Keratinocyte (primary cell): ENCODE measurements at regions not wholly inside any gene's neighbourhood (a gene's known extent, or its start where the extent isn't known, plus 50 kb on each side); places are given as distances from the start of the nearest gene placed in this dataset.

Experiments
- DNase-seq: peaks from one replicate; pipeline ENCODE4 v3.0.0-alpha.2; 2011; ENCODE audit warnings: low read depth, missing footprints, low spot score
- FAIRE-seq: peaks from 2 replicates; lab custom pipeline; 2011; peaks lifted over from hg19 to GRCh38; lab: Jason Lieb, UNC
- H2AFZ ChIP-seq: 2 replicates; pipeline ENCODE4 v1.6.0; 2012; ENCODE audit warnings: low read length, control low read depth, inconsistent platforms; ENCODE audit not compliant: control insufficient read depth
- H3K27ac ChIP-seq: 2 replicates; pipeline ENCODE4 v1.5.1; 2011; ENCODE audit warnings: low read length; ENCODE audit not compliant: control insufficient read depth, insufficient read depth
- H3K27me3 ChIP-seq: 3 replicates; pipeline ENCODE4 v1.6.0; 2011; ENCODE audit warnings: low read length; ENCODE audit not compliant: control insufficient read depth, insufficient read depth; ENCODE audit errors: extremely low read depth
- H3K36me3 ChIP-seq, 2 experiments: 2 replicates in 1 of 2; 3 replicates in 1 of 2; pipeline ENCODE4 v1.5.1; 2011; ENCODE audit warnings: low read length in 2 of 2, mild to moderate bottlenecking in 1 of 2; ENCODE audit not compliant: control insufficient read depth in 2 of 2, insufficient read depth in 2 of 2; ENCODE audit errors: extremely low read depth in 1 of 2
- H3K4me1 ChIP-seq: 3 replicates; pipeline ENCODE4 v1.5.1; 2011; ENCODE audit warnings: low read length; ENCODE audit not compliant: control insufficient read depth, insufficient read depth; ENCODE audit errors: extremely low read depth
- H3K4me2 ChIP-seq: 3 replicates; pipeline ENCODE4 v1.6.0; 2011; ENCODE audit warnings: low read depth, low read length; ENCODE audit not compliant: control insufficient read depth, insufficient read depth; ENCODE audit errors: extremely low read depth
- H3K4me3 ChIP-seq, 3 experiments: fragments of 200-600 bp in 1 of 3; sonication (generic) in 1 of 3; 2 replicates in 2 of 3; 3 replicates in 1 of 3; pipeline ENCODE4 v1.5.1; 2011 to 2016; ENCODE audit warnings: low read length in 3 of 3, mild to moderate bottlenecking in 3 of 3, control low read depth in 2 of 3, inconsistent platforms in 1 of 3, low read depth in 1 of 3, mixed read lengths in 1 of 3, mixed run types in 1 of 3, moderate library complexity in 1 of 3; ENCODE audit not compliant: control insufficient read depth in 2 of 3, insufficient read depth in 2 of 3; ENCODE audit errors: extremely low read depth in 1 of 3
- H3K79me2 ChIP-seq: 2 replicates; pipeline ENCODE4 v1.6.0; 2012; ENCODE audit warnings: low read length; ENCODE audit not compliant: control insufficient read depth, insufficient read depth
- H3K9ac ChIP-seq: 3 replicates; pipeline ENCODE4 v1.6.0; 2011; ENCODE audit warnings: low read length; ENCODE audit not compliant: control insufficient read depth, insufficient read depth; ENCODE audit errors: extremely low read depth
- H3K9me1 ChIP-seq: 3 replicates; pipeline ENCODE4 v1.6.0; 2011; ENCODE audit warnings: low read length; ENCODE audit not compliant: control insufficient read depth, insufficient read depth; ENCODE audit errors: extremely low read depth
- H3K9me3 ChIP-seq: 2 replicates; pipeline ENCODE4 v1.5.1; 2012; ENCODE audit warnings: low read depth, low read length; ENCODE audit not compliant: control insufficient read depth
- H4K20me1 ChIP-seq: 3 replicates; pipeline ENCODE4 v1.6.0; 2011; ENCODE audit warnings: low read length; ENCODE audit not compliant: control insufficient read depth, insufficient read depth; ENCODE audit errors: extremely low read depth
- CTCF ChIP-seq, 3 experiments: IDR thresholded peaks in 1 of 3; conservative IDR thresholded peaks in 1 of 3; optimal IDR thresholded peaks in 1 of 3; 2 replicates in 2 of 3; 3 replicates in 1 of 3; pipeline versions ENCODE3 to v1.5.1; 2011; ENCODE audit warnings: low read length in 3 of 3, mild to moderate bottlenecking in 3 of 3, moderate library complexity in 2 of 3, control low read depth in 1 of 3, inconsistent platforms in 1 of 3; ENCODE audit not compliant: insufficient read depth in 2 of 3; ENCODE audit errors: extremely low read depth in 1 of 3
- EZH2 ChIP-seq: IDR thresholded peaks from one replicate; pipeline ENCODE4 v1.6.1; 2012; ENCODE audit warnings: inconsistent platforms, mild to moderate bottlenecking, low read length, moderate library complexity
- dilution Hi-C: fragments of 300-500 bp; cut with MboI; formaldehyde crosslinking; loops from one replicate; pipeline ENCODE4 v1.7.0; 2020; ENCODE audit warnings: low sequenced_read_pairs; ENCODE audit not compliant: extremely low pct_ligation_motif_present

- H3K9me1 ChIP-seq, result no peaks in the 10 kb centered on the region
- no peak overlapping the region for H3K9ac ChIP-seq
- H3K79me2 ChIP-seq, result no peaks in the 10 kb centered on the region
- H3K36me3 ChIP-seq, result no peaks in the 10 kb centered on the region
- dilution Hi-C loops, result no loop called here
- no peak overlapping the region for H3K4me3 ChIP-seq
- H4K20me1 ChIP-seq, result no peaks in the 10 kb centered on the region
- no peak overlapping the region for H2AFZ ChIP-seq
- no peaks in the 10 kb centered on the region for H3K27me3 ChIP-seq
- DNase-seq, result no peak
- no peaks in the 10 kb centered on the region for H3K9me3 ChIP-seq
- H3K4me1 ChIP-seq, result no peaks in the 10 kb centered on the region
- no peak for FAIRE-seq
- no peak overlapping the region for H3K27ac ChIP-seq
- TF ChIP-seq CTCF (optimal IDR thresholded peaks at IDR 0.05 in 1 of 3, IDR thresholded peaks at IDR 0.05 in 1 of 3, conservative IDR thresholded peaks at IDR 0.05 in 1 of 3; ENCODE audit: extremely low read depth in 1 of 3, insufficient read depth in 2 of 3, low read length in 3 of 3) (no peak), EZH2 (no peak)
- no peak overlapping the region for H3K4me2 ChIP-seq
Observed at GRCh38 chr1:99469550-99469971, 176.4 kb upstream of the PALMD start.

GRCh38 chr1:99472893-99473292, 173.0 kb upstream of the PALMD start:
- H3K9me3 ChIP-seq, result no peaks in the 10 kb centered on the region
- no peaks in the 10 kb centered on the region for H3K27me3 ChIP-seq
- DNase-seq, result no peak
- dilution Hi-C loops, result no loop called here
- no peaks in the 10 kb centered on the region for H3K4me1 ChIP-seq
- no peaks in the 10 kb centered on the region for H3K9me1 ChIP-seq
- no peak overlapping the region for H3K27ac ChIP-seq
- no peaks in the 10 kb centered on the region for H3K79me2 ChIP-seq
- no peak overlapping the region for H2AFZ ChIP-seq
- FAIRE-seq, result no peak
- no peak overlapping the region for H3K9ac ChIP-seq
- no peak overlapping the region for H3K4me2 ChIP-seq
- H4K20me1 ChIP-seq, result no peaks in the 10 kb centered on the region
- no peak for TF ChIP-seq EZH2
- no peak for TF ChIP-seq CTCF (optimal IDR thresholded peaks at IDR 0.05 in 1 of 3, IDR thresholded peaks at IDR 0.05 in 1 of 3, conservative IDR thresholded peaks at IDR 0.05 in 1 of 3; ENCODE audit: extremely low read depth in 1 of 3, insufficient read depth in 2 of 3, low read length in 3 of 3)
- H3K4me3 ChIP-seq, result no peak overlapping the region
- no peaks in the 10 kb centered on the region for H3K36me3 ChIP-seq
